GM08714 (cell line): ENCODE measurements at regions not wholly inside any gene's neighbourhood (a gene's known extent, or its start where the extent isn't known, plus 50 kb on each side); places are given as distances from the start of the nearest gene placed in this dataset.
"Not testable (repeated sequence)": the region's sequence is repeated elsewhere in the genome, so short reads cannot be mapped to it uniquely, and the experiment has no call there.

Experiments used
- H3K4me3 ChIP-seq: fragments of 200-500 bp; sonication (Bioruptor generic); 2 replicates; pipeline ENCODE4 v1.5.1; 2014; ENCODE audit warnings: mild to moderate bottlenecking, low read length, inconsistent platforms
- ZNF274 ChIP-seq: IDR thresholded peaks from 2 replicates; pipeline ENCODE4 v1.6.1; 2012; ENCODE audit warnings: mild to moderate bottlenecking, low read depth, low read length

GRCh38 chr11:127843483-127844396 is 743.6 kb downstream of the ETS1 start:
- H3K4me3 ChIP-seq = no peak overlapping the region
- TF ChIP-seq ZNF274 = no peak

- no peak for TF ChIP-seq ZNF274
These were observed 762.2 kb downstream of the ETS1 start for GRCh38 chr11:127825183-127825582.

GRCh38 chr11:127818625-127819024 is 768.7 kb downstream of the ETS1 start:
- TF ChIP-seq ZNF274 = no peak
- no peak overlapping the region for H3K4me3 ChIP-seq

More at GRCh38 chr11:127825183-127825582, 762.2 kb downstream of the ETS1 start:
- H3K4me3 ChIP-seq = no peak overlapping the region

- TF ChIP-seq ZNF274 = no peak
- H3K4me3 ChIP-seq = no peak overlapping the region
These were observed 770.4 kb downstream of the ETS1 start for GRCh38 chr11:127816962-127817361.

- no peak for TF ChIP-seq ZNF274
- H3K4me3 ChIP-seq = no peak overlapping the region
These were observed 772.0 kb downstream of the ETS1 start for GRCh38 chr11:127815331-127815730.

GRCh38 chr11:127806501-127806900 is 780.9 kb downstream of the ETS1 start:
- H3K4me3 ChIP-seq = no peak overlapping the region
- TF ChIP-seq ZNF274 = no peak

GRCh38 chr11:127805771-127806170 is 781.6 kb downstream of the ETS1 start:
- TF ChIP-seq ZNF274 = no peak
- no peak overlapping the region for H3K4me3 ChIP-seq

GRCh38 chr11:127804747-127805400 is 782.5 kb downstream of the ETS1 start:
- H3K4me3 ChIP-seq = no peak overlapping the region
- no peak for TF ChIP-seq ZNF274

- TF ChIP-seq ZNF274 = no peak
These were observed 783.6 kb downstream of the ETS1 start for GRCh38 chr11:127803755-127804154.

GRCh38 chr11:127800989-127801688 is 786.2 kb downstream of the ETS1 start:
- TF ChIP-seq ZNF274 = no peak
- no peak overlapping the region for H3K4me3 ChIP-seq

More at GRCh38 chr11:127803755-127804154, 783.6 kb downstream of the ETS1 start:
- no peak overlapping the region for H3K4me3 ChIP-seq

GRCh38 chr11:127795326-127795725 is 792.0 kb downstream of the ETS1 start:
- H3K4me3 ChIP-seq = no peak overlapping the region

GRCh38 chr11:127791844-127792243 is 791.3 kb upstream of the KIRREL3 start:
- no peak for TF ChIP-seq ZNF274
- H3K4me3 ChIP-seq = no peak overlapping the region

More at GRCh38 chr11:127795326-127795725, 792.0 kb downstream of the ETS1 start:
- no peak for TF ChIP-seq ZNF274

GRCh38 chr11:127790592-127790991 is 790.0 kb upstream of the KIRREL3 start:
- H3K4me3 ChIP-seq = no peak overlapping the region
- TF ChIP-seq ZNF274 = no peak

GRCh38 chr11:127789927-127790326 is 789.4 kb upstream of the KIRREL3 start:
- H3K4me3 ChIP-seq = no peak overlapping the region
- TF ChIP-seq ZNF274 = no peak

GRCh38 chr11:127772938-127773337 is 772.4 kb upstream of the KIRREL3 start:
- H3K4me3 ChIP-seq = not testable (repeated sequence)

GRCh38 chr11:127768931-127769330 is 768.4 kb upstream of the KIRREL3 start:
- not testable (repeated sequence) for H3K4me3 ChIP-seq
